ENCODE measurements at regions not wholly inside any gene's neighbourhood (a gene's known extent, or its start where the extent isn't known, plus 50 kb on each side); places are given as distances from the start of the nearest gene placed in this dataset.

GRCh38 chr2:6525475-6525964, 340.2 kb downstream of the CMPK2 start:
- H3K36me3 Mint-ChIP-seq (ENCODE audit: low read depth), result no peaks in the 10 kb centered on the region
- H3K9me3 Mint-ChIP-seq, result no peaks in the 10 kb centered on the region
- CTCF ChIA-PET, result no interaction called here
- no peaks in the 10 kb centered on the region for H3K4me1 Mint-ChIP-seq
- no peak for DNase-seq
- intact Hi-C loops (cut with micrococcal nuclease), result no loop called here
- ATAC-seq (ENCODE audit: low read depth), result no peak
- no peak for TF ChIP-seq CTCF (IDR thresholded peaks at IDR 0.05)
- POLR2A ChIA-PET, result no interaction called here
- no peaks in the 10 kb centered on the region for H3K27me3 Mint-ChIP-seq
- H3K27ac Mint-ChIP-seq, result no peak overlapping the region
- no peak overlapping the region for H3K4me3 Mint-ChIP-seq

GRCh38 chr2:6526093-6526824, 339.4 kb downstream of the CMPK2 start:
- Mint-ChIP-seq H3K27me3 (no peaks in the 10 kb centered on the region), H3K27ac (no peak overlapping the region), H3K36me3 (ENCODE audit: low read depth) (no peaks in the 10 kb centered on the region), H3K4me1 (no peaks in the 10 kb centered on the region), H3K9me3 (no peaks in the 10 kb centered on the region), H3K4me3 (no peak overlapping the region)
- POLR2A ChIA-PET, result no interaction called here
- DNase-seq, result no peak
- no peak for ATAC-seq (ENCODE audit: low read depth)
- CTCF ChIA-PET, result no interaction called here
- TF ChIP-seq CTCF (IDR thresholded peaks at IDR 0.05), result no peak
- intact Hi-C loops (cut with micrococcal nuclease), result no loop called here

GRCh38 chr2:6531304-6531703, 334.4 kb downstream of the CMPK2 start:
- intact Hi-C loops (cut with micrococcal nuclease), result no loop called here

GRCh38 chr2:6535572-6535971, 330.1 kb downstream of the CMPK2 start:
- Mint-ChIP-seq H3K36me3 (ENCODE audit: low read depth) (no peaks in the 10 kb centered on the region), H3K27ac (no peak overlapping the region), H3K27me3 (peaks cover 3% of the 10 kb centered on the region), H3K4me3 (no peak overlapping the region), H3K9me3 (no peaks in the 10 kb centered on the region), H3K4me1 (no peaks in the 10 kb centered on the region)
- CTCF ChIA-PET, result no interaction called here
- POLR2A ChIA-PET, result no interaction called here
- TF ChIP-seq CTCF (IDR thresholded peaks at IDR 0.05), result no peak
- intact Hi-C loops (cut with micrococcal nuclease), result no loop called here
- ATAC-seq (ENCODE audit: low read depth) (no peak), DNase-seq (no peak)

More at GRCh38 chr2:6531304-6531703, 334.4 kb downstream of the CMPK2 start:
- H3K9me3 Mint-ChIP-seq, result no peaks in the 10 kb centered on the region
- H3K27ac Mint-ChIP-seq, result no peak overlapping the region
- POLR2A ChIA-PET, result no interaction called here
- no peak overlapping the region for H3K4me3 Mint-ChIP-seq
- CTCF ChIA-PET, result no interaction called here
- ATAC-seq (ENCODE audit: low read depth), result no peak
- H3K4me1 Mint-ChIP-seq, result no peaks in the 10 kb centered on the region
- no peaks in the 10 kb centered on the region for H3K27me3 Mint-ChIP-seq
- DNase-seq, result no peak
- no peaks in the 10 kb centered on the region for H3K36me3 Mint-ChIP-seq (ENCODE audit: low read depth)
- no peak for TF ChIP-seq CTCF (IDR thresholded peaks at IDR 0.05)

- TF ChIP-seq CTCF (IDR thresholded peaks at IDR 0.05), result no peak
- intact Hi-C loops (cut with micrococcal nuclease), result no loop called here
- H3K27ac Mint-ChIP-seq, result no peak overlapping the region
Measured at GRCh38 chr2:6538607-6539006, 327.1 kb downstream of the CMPK2 start.

More at GRCh38 chr2:6538607-6539006, 327.1 kb downstream of the CMPK2 start:
- DNase-seq (no peak), ATAC-seq (ENCODE audit: low read depth) (no peak)
- ChIA-PET CTCF (no interaction called here), POLR2A (no interaction called here)
- no peak overlapping the region for H3K4me3 Mint-ChIP-seq
- H3K36me3 Mint-ChIP-seq (ENCODE audit: low read depth), result no peaks in the 10 kb centered on the region
- H3K27me3 Mint-ChIP-seq, result peaks cover 3% of the 10 kb centered on the region
- no peaks in the 10 kb centered on the region for H3K9me3 Mint-ChIP-seq
- no peaks in the 10 kb centered on the region for H3K4me1 Mint-ChIP-seq

All from activated B cell treated with CpG ODN at 0.5 μM for 24 hours (primary cell).